Endothelial cell of umbilical vein (primary cell): ENCODE measurements at regions not wholly inside any gene's neighbourhood (a gene's known extent, or its start where the extent isn't known, plus 50 kb on each side); places are given as distances from the start of the nearest gene placed in this dataset.

Source experiments
- BruUV-seq: library from RNA; stranded (reverse); fragments of 400-500 nt; replicated peaks from 2 replicates; lab custom pipeline; 2021; lab: Mats Ljungman, UMichigan
- CTCF ChIA-PET: fragments of 300-600, 350-600 bp; sonication (Branson Sonifier 250); formaldehyde crosslinking; loops from one replicate; lab custom pipeline; 2021; ENCODE audit warnings: antibody characterized with exemption, inconsistent platforms; lab: Charles Lee
- POLR2A ChIA-PET: fragments of 300-600, 350-600 bp; sonication (Branson Sonifier 250); formaldehyde crosslinking; loops from one replicate; lab custom pipeline; 2021; ENCODE audit warnings: antibody characterized with exemption, inconsistent platforms; lab: Charles Lee
- DNase-seq: peaks from one replicate; pipeline ENCODE4 v3.0.0-alpha.2; 2011; ENCODE audit warnings: low read depth, low spot score
- FAIRE-seq: peaks from 2 replicates; lab custom pipeline; 2011; peaks lifted over from hg19 to GRCh38; lab: Jason Lieb, UNC
- H2AFZ ChIP-seq: 2 replicates; pipeline ENCODE4 v1.6.0; 2012; ENCODE audit warnings: low read depth, low read length, control low read depth, inconsistent platforms
- H3K27ac ChIP-seq: 2 replicates; pipeline ENCODE4 v1.5.1; 2011; ENCODE audit warnings: low read depth, mild to moderate bottlenecking, control low read depth, low read length, moderate library complexity; ENCODE audit not compliant: insufficient read depth
- H3K27me3 ChIP-seq, 2 experiments: 2 replicates each; pipeline versions ENCODE4 v1.6.0 to v1.6.1; 2011; ENCODE audit warnings: low read length in 2 of 2, mixed read lengths in 1 of 2; ENCODE audit not compliant: control insufficient read depth in 2 of 2, insufficient read depth in 2 of 2
- H3K36me3 ChIP-seq, 2 experiments: 2 replicates in 1 of 2; 3 replicates in 1 of 2; pipeline ENCODE4 v1.5.1; 2011; ENCODE audit warnings: low read length in 2 of 2, mild to moderate bottlenecking in 1 of 2, moderate library complexity in 1 of 2; ENCODE audit not compliant: control insufficient read depth in 2 of 2, insufficient read depth in 2 of 2; ENCODE audit errors: extremely low read depth in 1 of 2
- H3K4me1 ChIP-seq: 3 replicates; pipeline ENCODE4 v1.5.1; 2011; ENCODE audit warnings: mild to moderate bottlenecking, low read length; ENCODE audit not compliant: control insufficient read depth, insufficient read depth; ENCODE audit errors: extremely low read depth
- H3K4me2 ChIP-seq: 2 replicates; pipeline ENCODE4 v1.6.1; 2011; ENCODE audit warnings: low read length, control low read depth, mixed read lengths; ENCODE audit not compliant: insufficient read depth
- H3K4me3 ChIP-seq, 3 experiments: fragments of 200-600 bp in 1 of 3; sonication (generic), shearing (Covaris generic) in 1 of 3; replicated peaks in 1 of 3; 2 replicates each; pipeline ENCODE4 v1.5.1; 2011 to 2016; ENCODE audit warnings: control low read depth in 3 of 3, low read length in 3 of 3, mild to moderate bottlenecking in 2 of 3, inconsistent platforms in 1 of 3, low read depth in 1 of 3, moderate library complexity in 1 of 3; ENCODE audit not compliant: insufficient read depth in 1 of 3
- H3K79me2 ChIP-seq: 2 replicates; pipeline ENCODE4 v1.6.0; 2012; ENCODE audit warnings: low read length, inconsistent platforms; ENCODE audit not compliant: control insufficient read depth, insufficient read depth
- H3K9ac ChIP-seq: replicated peaks from 2 replicates; pipeline ENCODE3; 2011; ENCODE audit warnings: low read length, control low read depth; ENCODE audit not compliant: insufficient read depth; ENCODE audit errors: extremely low read depth
- H3K9me1 ChIP-seq: replicated peaks from 3 replicates; pipeline ENCODE4 v1.6.0; 2011; ENCODE audit warnings: mild to moderate bottlenecking, low read length; ENCODE audit not compliant: control insufficient read depth, insufficient read depth; ENCODE audit errors: extremely low read depth
- H3K9me3 ChIP-seq: replicated peaks from 2 replicates; pipeline ENCODE4 v1.5.1; 2012; ENCODE audit warnings: low read length, inconsistent platforms; ENCODE audit not compliant: control insufficient read depth, insufficient read depth
- H4K20me1 ChIP-seq: replicated peaks from 2 replicates; pipeline ENCODE3; 2011; ENCODE audit warnings: mild to moderate bottlenecking, low read length; ENCODE audit not compliant: control insufficient read depth, insufficient read depth; ENCODE audit errors: extremely low read depth
- FOS ChIP-seq: IDR thresholded peaks from 2 replicates; pipeline ENCODE4 v1.6.1; 2011; ENCODE audit warnings: mild to moderate bottlenecking, low read length, moderate library complexity, borderline replicate concordance; ENCODE audit not compliant: insufficient read depth
- dilution Hi-C: fragments of 300-500 bp; cut with MboI; formaldehyde crosslinking; loops from one replicate; pipeline ENCODE4 v1.15.0; 2019; ENCODE audit warnings: low sequenced_read_pairs; ENCODE audit not compliant: extremely low pct_ligation_motif_present
- intact Hi-C: fragments of 100-400 bp; cut with micrococcal nuclease; formaldehyde crosslinking; loops from one replicate; pipeline ENCODE4 v1.10.0; 2022
- TF ChIP-seq, protein P1 (sequence below), 2 donors: IDR thresholded peaks; 1 replicate in 1 of 2; 2 replicates in 1 of 2; pipeline ENCODE4 v1.5.1; 2011; ENCODE audit warnings: low read length in 2 of 2, mild to moderate bottlenecking in 2 of 2, moderate library complexity in 2 of 2, control low read depth in 1 of 2, inconsistent platforms in 1 of 2, low read depth in 1 of 2; ENCODE audit not compliant: insufficient read depth in 1 of 2; ENCODE audit errors: extremely low read depth in 1 of 2

DNA sequence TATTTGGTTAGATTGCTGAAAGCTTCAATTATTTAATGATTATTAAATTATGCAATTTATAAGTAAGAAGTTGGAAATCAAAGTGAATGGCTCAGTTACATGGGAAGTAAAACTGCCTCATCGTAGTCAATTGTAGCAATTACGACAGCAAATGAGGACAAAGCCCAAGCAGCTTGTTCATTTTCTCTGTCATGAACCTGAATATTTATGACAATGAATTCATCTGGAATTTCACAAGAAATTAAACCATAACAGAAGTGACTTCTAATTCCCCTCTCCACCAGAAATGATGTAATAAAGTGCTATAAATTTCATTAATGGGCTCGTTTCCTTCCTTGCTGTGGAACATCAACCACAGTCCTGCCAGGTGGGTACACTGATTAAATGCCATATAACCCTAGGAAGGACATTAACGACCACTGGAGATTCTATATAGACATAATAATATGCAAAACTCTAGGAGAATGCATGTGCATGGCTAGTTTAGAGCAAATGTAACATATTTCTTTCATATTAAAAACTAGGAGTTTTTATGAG is 273.8 kb upstream of the DCBLD2 start:
- no peaks in the 10 kb centered on the region for H3K4me1 ChIP-seq
- H3K4me2 ChIP-seq: no peak overlapping the region
- no peak overlapping the region for H3K4me3 ChIP-seq
- H3K79me2 ChIP-seq: no peaks in the 10 kb centered on the region
- no peaks in the 10 kb centered on the region for H3K36me3 ChIP-seq
- peak overlapping the region; percentile 30 for H2AFZ ChIP-seq
- BruUV-seq: no TSS peak
- H3K27ac ChIP-seq: no peak overlapping the region
- H3K27me3 ChIP-seq: no peaks in the 10 kb centered on the region
- DNase-seq (peak; percentile 78), FAIRE-seq (no peak)
- CTCF ChIA-PET: interaction anchor here (0.7 to 2.3 kb wide), 3 partner anchors 152 to 357 kb away, joined by 3 to 13 read pairs (median 5); no protein-coding TSS in a partner anchor
- intact Hi-C loops (loop anchor here (2.0 to 10.0 kb wide), 2 partner anchors 357 to 571 kb away; no protein-coding TSS in a partner anchor), dilution Hi-C loops (no loop called here)
- H4K20me1 ChIP-seq: no peaks in the 10 kb centered on the region
- no peak for TF ChIP-seq FOS
- TF ChIP-seq, protein P1, sequence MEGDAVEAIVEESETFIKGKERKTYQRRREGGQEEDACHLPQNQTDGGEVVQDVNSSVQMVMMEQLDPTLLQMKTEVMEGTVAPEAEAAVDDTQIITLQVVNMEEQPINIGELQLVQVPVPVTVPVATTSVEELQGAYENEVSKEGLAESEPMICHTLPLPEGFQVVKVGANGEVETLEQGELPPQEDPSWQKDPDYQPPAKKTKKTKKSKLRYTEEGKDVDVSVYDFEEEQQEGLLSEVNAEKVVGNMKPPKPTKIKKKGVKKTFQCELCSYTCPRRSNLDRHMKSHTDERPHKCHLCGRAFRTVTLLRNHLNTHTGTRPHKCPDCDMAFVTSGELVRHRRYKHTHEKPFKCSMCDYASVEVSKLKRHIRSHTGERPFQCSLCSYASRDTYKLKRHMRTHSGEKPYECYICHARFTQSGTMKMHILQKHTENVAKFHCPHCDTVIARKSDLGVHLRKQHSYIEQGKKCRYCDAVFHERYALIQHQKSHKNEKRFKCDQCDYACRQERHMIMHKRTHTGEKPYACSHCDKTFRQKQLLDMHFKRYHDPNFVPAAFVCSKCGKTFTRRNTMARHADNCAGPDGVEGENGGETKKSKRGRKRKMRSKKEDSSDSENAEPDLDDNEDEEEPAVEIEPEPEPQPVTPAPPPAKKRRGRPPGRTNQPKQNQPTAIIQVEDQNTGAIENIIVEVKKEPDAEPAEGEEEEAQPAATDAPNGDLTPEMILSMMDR (IDR thresholded peaks at IDR 0.05; ENCODE audit: extremely low read depth in 1 of 2, insufficient read depth in 1 of 2, low read depth in 1 of 2, low read length in 2 of 2): no peak
- H3K9me1 ChIP-seq: no peaks in the 10 kb centered on the region
- POLR2A ChIA-PET: no interaction called here
- no peak overlapping the region for H3K9ac ChIP-seq
- H3K9me3 ChIP-seq: no peaks in the 10 kb centered on the region
